Dendritic cell treated with granulocyte-macrophage colony-stimulating factor and Interleukin-4, amounts not matched to agents 40 ng/mL and 50 ng/mL, for 4 days (primary cell): ENCODE measurements at regions not wholly inside any gene's neighbourhood (a gene's known extent, or its start where the extent isn't known, plus 50 kb on each side); places are given as distances from the start of the nearest gene placed in this dataset.

Experiments used
- H3K27ac Mint-ChIP-seq: one replicate; pipeline ENCODE4 v1.8.0; 2022; ENCODE audit warnings: mild to moderate bottlenecking, mixed read lengths
- H3K27me3 Mint-ChIP-seq: one replicate; pipeline ENCODE4 v1.8.0; 2022; ENCODE audit warnings: mild to moderate bottlenecking, mixed read lengths
- H3K36me3 Mint-ChIP-seq: one replicate; pipeline ENCODE4 v1.8.0; 2022; ENCODE audit warnings: low read depth, mixed read lengths
- H3K4me1 Mint-ChIP-seq: one replicate; pipeline ENCODE4 v1.8.0; 2022; ENCODE audit warnings: low read depth, mixed read lengths
- H3K4me3 Mint-ChIP-seq: one replicate; pipeline ENCODE4 v1.8.0; 2022; ENCODE audit warnings: mild to moderate bottlenecking, moderate library complexity, mixed read lengths
- H3K9me3 Mint-ChIP-seq: one replicate; pipeline ENCODE4 v1.8.0; 2022; ENCODE audit warnings: mixed read lengths
- intact Hi-C: fragments of 100-400 bp; cut with micrococcal nuclease; formaldehyde crosslinking; loops from one replicate; pipeline ENCODE4 v1.15.0; 2022

- H3K27me3 Mint-ChIP-seq, result peaks cover 9% of the 10 kb centered on the region
- H3K9me3 Mint-ChIP-seq, result no peaks in the 10 kb centered on the region
- H3K36me3 Mint-ChIP-seq, result no peaks in the 10 kb centered on the region
- H3K4me3 Mint-ChIP-seq, result no peak overlapping the region
- H3K27ac Mint-ChIP-seq, result no peak overlapping the region
- no peaks in the 10 kb centered on the region for H3K4me1 Mint-ChIP-seq
- intact Hi-C loops, result no loop called here
These were observed 215.1 kb downstream of the ATG4C start for GRCh38 chr1:62998845-62999649.

- no peaks in the 10 kb centered on the region for H3K9me3 Mint-ChIP-seq
- H3K27ac Mint-ChIP-seq, result no peak overlapping the region
- peaks cover 9% of the 10 kb centered on the region for H3K27me3 Mint-ChIP-seq
- H3K36me3 Mint-ChIP-seq, result no peaks in the 10 kb centered on the region
- intact Hi-C loops, result no loop called here
- H3K4me1 Mint-ChIP-seq, result no peaks in the 10 kb centered on the region
- H3K4me3 Mint-ChIP-seq, result no peak overlapping the region
These were observed 216.6 kb downstream of the ATG4C start for GRCh38 chr1:63000508-63000907.

- intact Hi-C loops, result no loop called here
- peaks cover 7% of the 10 kb centered on the region for H3K27me3 Mint-ChIP-seq
- H3K4me3 Mint-ChIP-seq, result no peak overlapping the region
- no peak overlapping the region for H3K27ac Mint-ChIP-seq
- H3K9me3 Mint-ChIP-seq, result no peaks in the 10 kb centered on the region
- H3K36me3 Mint-ChIP-seq, result no peaks in the 10 kb centered on the region
- no peaks in the 10 kb centered on the region for H3K4me1 Mint-ChIP-seq
These were observed 220.9 kb downstream of the ATG4C start for GRCh38 chr1:63004868-63005267.

DNA sequence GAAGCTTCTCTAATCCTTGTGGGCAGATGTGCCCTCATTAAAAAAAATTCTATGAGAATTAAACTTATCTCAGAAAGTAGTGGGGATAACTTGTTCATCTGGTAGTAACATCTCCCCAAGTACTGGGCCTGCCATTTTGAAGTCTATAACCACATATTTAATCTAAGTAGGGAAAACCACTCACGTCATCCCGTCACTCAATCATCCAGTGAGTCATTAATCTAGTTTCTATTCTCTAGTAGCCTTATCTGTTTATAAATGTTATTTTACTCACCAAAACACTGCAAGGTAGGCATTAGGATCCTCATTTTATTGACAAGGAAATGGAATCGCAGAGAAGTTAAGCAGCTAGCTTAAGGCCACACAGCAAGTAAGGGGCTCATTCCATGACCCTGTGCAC, 221.9 kb downstream of the ATG4C start:
- Mint-ChIP-seq H3K27ac (no peak overlapping the region), H3K4me3 (no peak overlapping the region), H3K27me3 (peaks cover 3% of the 10 kb centered on the region), H3K4me1 (no peaks in the 10 kb centered on the region), H3K9me3 (no peaks in the 10 kb centered on the region), H3K36me3 (no peaks in the 10 kb centered on the region)
- intact Hi-C loops, result no loop called here

DNA sequence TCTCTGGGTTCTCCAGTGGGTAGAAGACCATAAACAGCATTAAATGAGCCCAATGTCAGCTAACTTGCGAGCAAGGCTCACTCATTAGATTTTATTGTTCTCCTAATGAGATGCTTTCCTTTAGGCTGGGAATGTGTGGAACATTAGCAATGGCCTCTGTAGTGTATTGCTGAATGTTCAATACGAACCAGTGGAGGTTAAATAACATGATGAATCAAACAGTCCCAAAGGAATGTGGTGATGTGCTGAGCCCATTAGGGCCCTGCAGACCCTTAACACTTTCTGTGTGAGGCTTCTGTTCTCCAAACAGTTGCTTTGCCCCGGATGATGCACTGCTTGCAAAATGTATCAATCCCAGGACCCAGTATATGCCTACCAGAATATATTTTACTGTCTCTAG, 225.5 kb downstream of the ATG4C start:
- Mint-ChIP-seq H3K36me3 (no peaks in the 10 kb centered on the region), H3K9me3 (no peaks in the 10 kb centered on the region), H3K4me3 (no peak overlapping the region), H3K27me3 (no peaks in the 10 kb centered on the region), H3K4me1 (no peaks in the 10 kb centered on the region), H3K27ac (no peak overlapping the region)
- intact Hi-C loops, result no loop called here

DNA sequence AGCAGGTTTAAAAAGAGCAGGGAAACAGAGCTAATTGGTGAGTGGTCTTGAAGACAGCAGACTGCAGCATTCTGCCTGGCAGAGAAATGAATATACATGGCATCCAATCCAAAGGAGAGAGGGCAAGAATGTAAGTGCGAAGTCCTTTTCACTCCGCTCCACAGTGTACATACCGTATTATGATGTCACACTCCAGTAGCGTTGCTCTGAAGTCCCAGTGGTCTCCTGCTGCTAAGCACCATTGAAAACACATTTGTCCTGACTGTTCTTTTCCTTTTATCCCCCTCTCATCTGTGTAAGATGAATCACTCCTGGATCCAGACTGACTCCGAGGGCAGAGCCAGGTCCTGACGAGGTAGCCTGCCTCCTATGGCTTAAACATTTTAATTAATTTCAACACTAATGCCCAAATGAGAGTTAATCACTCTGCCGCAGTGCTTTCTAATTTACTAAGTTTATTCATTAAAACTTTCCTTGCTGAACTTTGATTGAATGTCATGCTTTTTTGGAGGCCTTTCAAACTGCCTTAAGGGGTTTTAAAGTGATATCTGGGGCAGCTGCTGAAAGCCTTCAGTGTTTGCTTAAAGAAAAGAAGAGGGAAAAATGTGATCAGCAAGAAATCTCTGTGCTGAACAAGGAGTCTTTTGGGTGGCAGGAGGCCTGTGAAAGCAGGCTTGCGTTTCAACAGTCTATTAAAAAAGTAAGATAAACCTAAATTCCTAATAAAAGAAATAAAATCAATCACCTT, 227.2 kb downstream of the ATG4C start:
- intact Hi-C loops, result no loop called here
- no peak overlapping the region for H3K27ac Mint-ChIP-seq
- H3K4me3 Mint-ChIP-seq, result no peak overlapping the region

GRCh38 chr1:63012339-63012738, 228.4 kb downstream of the ATG4C start:
- no peak overlapping the region for H3K27ac Mint-ChIP-seq
- no peaks in the 10 kb centered on the region for H3K9me3 Mint-ChIP-seq
- H3K4me3 Mint-ChIP-seq, result no peak overlapping the region
- intact Hi-C loops, result no loop called here
- no peaks in the 10 kb centered on the region for H3K27me3 Mint-ChIP-seq
- H3K36me3 Mint-ChIP-seq, result no peaks in the 10 kb centered on the region
- no peaks in the 10 kb centered on the region for H3K4me1 Mint-ChIP-seq

More for the DNA sequence above, 227.2 kb downstream of the ATG4C start:
- no peaks in the 10 kb centered on the region for H3K4me1 Mint-ChIP-seq
- no peaks in the 10 kb centered on the region for H3K9me3 Mint-ChIP-seq
- no peaks in the 10 kb centered on the region for H3K36me3 Mint-ChIP-seq
- H3K27me3 Mint-ChIP-seq, result no peaks in the 10 kb centered on the region

DNA sequence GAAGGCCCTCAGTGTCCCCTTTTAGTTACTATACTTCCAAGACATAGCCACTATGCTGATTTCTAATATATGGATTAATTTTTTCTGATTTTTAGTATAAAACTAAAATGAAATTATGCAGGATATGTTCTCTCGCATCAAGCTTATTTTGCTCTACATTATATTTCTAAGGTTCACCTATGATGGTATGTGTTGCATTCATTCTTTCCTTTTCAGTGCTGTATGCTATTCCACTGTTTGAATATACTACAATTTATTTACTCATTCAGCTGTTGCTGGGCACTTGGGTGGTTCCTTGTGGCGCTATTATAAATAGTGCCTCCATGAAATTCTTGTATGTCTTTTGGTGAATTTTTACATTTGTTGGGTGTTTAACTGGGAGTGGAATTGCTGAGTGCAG, 230.3 kb downstream of the ATG4C start:
- no peak overlapping the region for H3K4me3 Mint-ChIP-seq
- H3K27me3 Mint-ChIP-seq, result no peaks in the 10 kb centered on the region
- H3K36me3 Mint-ChIP-seq, result no peaks in the 10 kb centered on the region
- no peaks in the 10 kb centered on the region for H3K9me3 Mint-ChIP-seq
- H3K4me1 Mint-ChIP-seq, result no peaks in the 10 kb centered on the region
- no peak overlapping the region for H3K27ac Mint-ChIP-seq
- intact Hi-C loops, result no loop called here

- Mint-ChIP-seq H3K9me3 (no peaks in the 10 kb centered on the region), H3K4me1 (no peaks in the 10 kb centered on the region), H3K27me3 (peaks cover 1% of the 10 kb centered on the region), H3K4me3 (no peak overlapping the region), H3K36me3 (no peaks in the 10 kb centered on the region), H3K27ac (no peak overlapping the region)
- intact Hi-C loops, result no loop called here
These were observed 238.4 kb downstream of the ATG4C start for GRCh38 chr1:63022319-63022718.

GRCh38 chr1:63023171-63023570, 239.2 kb downstream of the ATG4C start:
- H3K36me3 Mint-ChIP-seq, result no peaks in the 10 kb centered on the region
- no peak overlapping the region for H3K4me3 Mint-ChIP-seq
- H3K4me1 Mint-ChIP-seq, result no peaks in the 10 kb centered on the region
- intact Hi-C loops, result no loop called here
- no peak overlapping the region for H3K27ac Mint-ChIP-seq
- no peaks in the 10 kb centered on the region for H3K9me3 Mint-ChIP-seq
- peaks cover 1% of the 10 kb centered on the region for H3K27me3 Mint-ChIP-seq

DNA sequence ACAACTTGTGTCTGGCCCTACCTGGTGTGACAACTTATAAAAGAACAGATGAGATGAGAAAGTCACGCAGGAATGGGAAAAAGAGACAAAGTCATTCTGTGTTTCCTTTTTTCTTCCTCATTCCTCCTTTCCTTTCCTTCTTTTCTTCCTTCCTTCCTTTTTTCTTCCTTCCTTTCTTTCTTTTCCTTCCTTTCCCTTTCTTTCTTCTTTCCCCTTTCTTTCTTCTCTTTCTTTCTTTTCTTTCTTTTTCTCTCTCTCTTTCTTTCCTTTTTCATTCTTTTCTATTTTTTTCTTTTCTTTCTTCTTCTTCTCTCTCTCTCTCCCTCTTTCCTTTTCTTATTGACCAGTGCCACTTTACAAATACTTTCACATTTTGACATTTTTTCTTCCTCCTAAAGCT, 239.7 kb downstream of the ATG4C start:
- no peak overlapping the region for H3K27ac Mint-ChIP-seq
- intact Hi-C loops, result no loop called here
- H3K4me1 Mint-ChIP-seq, result no peaks in the 10 kb centered on the region
- no peaks in the 10 kb centered on the region for H3K36me3 Mint-ChIP-seq
- peaks cover 3% of the 10 kb centered on the region for H3K27me3 Mint-ChIP-seq
- no peak overlapping the region for H3K4me3 Mint-ChIP-seq
- no peaks in the 10 kb centered on the region for H3K9me3 Mint-ChIP-seq

DNA sequence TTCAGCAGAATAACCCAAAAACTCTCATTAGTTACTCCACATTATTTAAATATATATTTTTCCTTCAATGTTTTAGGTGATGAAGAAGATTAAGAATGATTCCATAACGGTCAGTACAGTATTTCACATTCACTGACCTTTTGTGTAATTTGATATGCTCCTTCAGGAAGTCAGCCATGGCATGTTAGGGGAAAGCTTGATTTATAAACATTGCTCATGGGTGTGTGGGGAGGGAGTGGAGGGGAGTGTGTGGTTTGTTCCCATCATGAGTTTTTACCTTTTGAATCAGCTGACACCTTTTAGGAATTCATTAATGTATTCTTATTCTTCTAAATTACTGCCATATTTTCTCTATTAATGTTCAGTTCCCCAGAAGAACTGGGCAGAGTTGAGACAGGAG, 240.2 kb downstream of the ATG4C start:
- Mint-ChIP-seq H3K4me3 (no peak overlapping the region), H3K9me3 (no peaks in the 10 kb centered on the region), H3K4me1 (no peaks in the 10 kb centered on the region), H3K27ac (no peak overlapping the region), H3K27me3 (peaks cover 4% of the 10 kb centered on the region), H3K36me3 (no peaks in the 10 kb centered on the region)
- intact Hi-C loops, result no loop called here

DNA sequence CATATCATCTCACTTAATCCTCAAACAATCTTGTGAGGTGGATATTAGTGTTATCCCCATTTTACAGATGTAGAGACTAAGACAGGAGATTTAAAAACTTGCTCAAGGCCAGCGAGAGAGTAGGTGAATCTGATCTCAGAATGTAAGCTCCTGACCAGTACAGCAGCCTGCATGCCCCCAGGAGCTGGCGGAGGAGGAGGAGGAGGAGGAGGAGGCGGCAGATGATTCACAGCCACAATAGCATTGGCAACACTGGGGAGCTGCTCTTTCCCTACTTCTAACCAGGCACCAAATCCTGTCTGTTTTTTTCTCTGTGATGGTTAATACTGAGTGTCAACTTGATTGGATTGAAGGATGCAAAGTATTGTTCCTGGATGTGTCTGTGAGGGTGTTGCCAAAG, 243.2 kb downstream of the ATG4C start:
- no peak overlapping the region for H3K27ac Mint-ChIP-seq
- no peaks in the 10 kb centered on the region for H3K4me1 Mint-ChIP-seq
- H3K4me3 Mint-ChIP-seq, result no peak overlapping the region
- peaks cover 6% of the 10 kb centered on the region for H3K27me3 Mint-ChIP-seq
- intact Hi-C loops, result no loop called here
- no peaks in the 10 kb centered on the region for H3K36me3 Mint-ChIP-seq
- H3K9me3 Mint-ChIP-seq, result no peaks in the 10 kb centered on the region

DNA sequence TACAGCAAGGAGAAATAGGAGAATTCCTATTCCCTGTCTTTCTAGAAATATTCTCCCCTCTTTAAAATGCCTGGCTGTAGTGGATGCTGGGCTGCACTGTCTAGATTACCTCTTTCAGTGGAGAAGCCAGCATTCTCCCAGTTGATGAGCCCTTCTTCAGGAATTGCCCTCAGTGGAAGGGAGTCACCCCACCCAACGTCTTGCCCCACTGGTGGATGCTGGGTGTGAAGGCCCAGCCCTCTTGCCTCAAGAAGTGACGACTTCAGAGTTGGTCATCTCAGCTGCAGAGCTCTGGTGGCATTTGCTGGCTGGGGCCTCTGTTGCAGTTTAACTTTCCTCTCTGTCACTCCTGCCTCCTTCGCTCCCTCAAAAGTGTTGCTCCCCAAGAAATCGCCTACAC, 248.2 kb downstream of the ATG4C start:
- intact Hi-C loops, result no loop called here
- Mint-ChIP-seq H3K27me3 (peaks cover 6% of the 10 kb centered on the region), H3K27ac (no peak overlapping the region), H3K9me3 (no peaks in the 10 kb centered on the region), H3K4me1 (no peaks in the 10 kb centered on the region), H3K4me3 (no peak overlapping the region), H3K36me3 (no peaks in the 10 kb centered on the region)
